Islet precursor cell (in vitro differentiated cells): ENCODE measurements at regions not wholly inside any gene's neighbourhood (a gene's known extent, or its start where the extent isn't known, plus 50 kb on each side); places are given as distances from the start of the nearest gene placed in this dataset.

Experiments used
- DNase-seq: peaks from one replicate; pipeline ENCODE4 v3.0.0-alpha.2; 2018

GRCh38 chr5:56479126-56479525, 246.0 kb upstream of the ANKRD55 start:
- no peak for DNase-seq

DNA sequence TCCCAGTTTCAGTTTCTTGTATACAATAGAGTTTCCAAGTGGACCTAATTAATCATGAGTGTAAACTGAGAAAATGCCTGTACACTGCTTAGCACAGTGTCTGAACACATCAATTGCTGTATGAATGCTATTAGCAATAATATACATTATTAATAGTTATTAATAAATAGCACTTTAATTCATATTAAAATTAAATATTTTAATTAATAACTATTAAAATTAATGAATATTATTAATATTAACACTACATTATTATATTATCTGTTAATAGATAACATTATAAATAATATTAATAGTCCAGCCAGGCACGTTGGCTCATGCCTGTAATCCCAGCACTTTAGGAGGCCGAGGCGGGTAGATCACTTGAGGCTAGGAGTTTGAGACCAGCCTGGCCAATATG, 244.9 kb upstream of the ANKRD55 start:
- no peak for DNase-seq

GRCh38 chr5:56476487-56476856, 243.3 kb upstream of the ANKRD55 start:
- no peak for DNase-seq

- no peak for DNase-seq
Observed at GRCh38 chr5:56475689-56476486, 242.8 kb upstream of the ANKRD55 start.

DNA sequence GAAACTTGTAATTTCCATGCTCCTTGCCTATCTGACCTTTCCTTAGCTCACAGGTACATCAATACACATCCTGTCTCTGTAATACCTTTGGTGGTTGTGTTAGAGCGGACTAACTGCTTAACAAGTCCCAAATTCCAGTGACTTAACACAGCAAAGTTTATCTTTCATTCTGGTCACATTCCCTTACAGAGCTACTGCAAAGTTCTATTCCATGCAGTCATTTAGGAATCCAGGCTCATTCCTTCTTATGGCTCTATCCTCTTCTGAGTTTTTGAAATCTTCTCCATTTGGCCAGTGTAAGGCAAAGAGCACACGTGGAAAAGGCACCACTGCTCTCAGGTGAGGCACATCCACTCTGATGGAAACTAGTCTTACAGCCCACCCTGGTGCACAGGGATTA, 238.6 kb upstream of the ANKRD55 start:
- DNase-seq = no peak

- no peak for DNase-seq
Observed at GRCh38 chr5:56470007-56470406, 236.9 kb upstream of the ANKRD55 start.

GRCh38 chr5:56468277-56468676, 235.1 kb upstream of the ANKRD55 start:
- DNase-seq = peak; percentile 77

GRCh38 chr5:56467176-56467717, 234.1 kb upstream of the ANKRD55 start:
- DNase-seq = peak; percentile 73

DNA sequence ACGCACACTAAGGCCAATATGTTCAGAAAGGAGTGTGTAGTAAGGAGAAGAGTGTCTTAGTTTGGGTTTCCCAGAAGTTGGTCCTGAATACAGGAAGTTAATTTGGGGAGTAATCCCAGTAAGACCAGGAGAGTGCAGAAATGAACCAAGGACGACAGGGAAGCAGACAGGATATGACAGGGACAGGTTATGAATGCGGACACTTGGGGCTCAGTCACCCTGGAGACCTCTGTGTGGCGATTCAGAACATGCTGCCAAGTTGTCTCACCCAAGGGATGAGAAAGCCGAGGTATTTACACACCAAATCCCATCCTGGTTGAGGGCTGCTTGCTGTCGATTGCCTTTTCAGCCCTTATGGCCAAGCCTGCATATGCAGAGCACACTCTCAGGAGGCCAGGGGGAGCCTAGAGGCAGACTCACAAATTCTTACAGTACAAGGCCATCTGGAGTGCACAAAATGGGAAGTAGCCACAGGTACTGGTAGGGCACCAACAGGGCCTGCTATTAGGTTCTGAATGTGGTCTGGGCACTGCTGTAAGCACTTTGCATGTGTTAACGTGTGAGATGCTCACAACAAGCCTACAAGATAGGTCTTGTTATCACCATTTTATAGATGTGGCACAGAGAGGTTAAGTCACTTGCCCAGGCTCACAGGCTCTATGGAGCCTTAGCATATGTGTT, 233.1 kb upstream of the ANKRD55 start:
- DNase-seq = no peak

GRCh38 chr5:56465769-56466135, 232.6 kb upstream of the ANKRD55 start:
- no peak for DNase-seq

DNA sequence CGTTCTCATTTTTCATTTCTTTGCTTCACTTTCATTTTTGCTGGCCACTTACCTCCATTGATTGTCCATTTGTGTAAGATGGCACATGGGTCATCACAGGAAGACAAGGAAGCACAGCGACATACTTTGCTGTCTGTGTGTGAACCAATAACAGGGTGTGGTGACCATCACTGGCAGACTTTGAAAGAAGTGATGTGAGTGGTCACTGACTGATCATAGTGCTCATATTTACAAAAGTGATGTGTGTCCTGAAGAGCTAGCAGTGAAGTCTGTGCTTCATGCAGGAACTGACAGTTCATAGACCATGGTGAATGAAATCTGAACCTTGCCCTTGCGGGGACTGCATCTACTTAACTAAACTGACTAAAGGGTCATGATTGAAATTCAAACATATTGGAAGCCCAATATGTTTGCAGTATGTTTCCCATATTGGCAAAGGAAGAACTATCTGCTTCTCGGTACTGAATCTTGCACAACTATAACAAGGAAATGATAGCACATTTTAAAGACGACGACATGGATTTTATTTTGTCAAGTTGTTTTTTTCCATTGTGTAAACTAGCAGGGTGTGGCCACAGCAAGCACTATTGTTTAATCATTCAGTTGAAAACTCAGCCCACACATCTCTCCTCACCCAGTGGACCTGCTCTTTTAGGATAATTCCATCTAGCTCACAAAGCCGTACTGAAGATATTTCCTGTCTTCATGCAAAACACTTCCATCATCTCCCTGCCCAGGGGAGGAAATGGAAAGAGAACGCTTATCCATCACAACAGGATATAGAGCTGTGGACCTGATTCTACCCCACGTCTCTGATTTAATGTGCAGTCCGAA, 232.0 kb upstream of the ANKRD55 start:
- no peak for DNase-seq

- no peak for DNase-seq
Observed at GRCh38 chr5:56463944-56464571, 230.9 kb upstream of the ANKRD55 start.

- no peak for DNase-seq
Observed at GRCh38 chr5:56461584-56461983, 228.5 kb upstream of the ANKRD55 start.

- DNase-seq = no peak
Observed at GRCh38 chr5:56460681-56461191, 227.6 kb upstream of the ANKRD55 start.

GRCh38 chr5:56460195-56460546, 227.0 kb upstream of the ANKRD55 start:
- no peak for DNase-seq

DNA sequence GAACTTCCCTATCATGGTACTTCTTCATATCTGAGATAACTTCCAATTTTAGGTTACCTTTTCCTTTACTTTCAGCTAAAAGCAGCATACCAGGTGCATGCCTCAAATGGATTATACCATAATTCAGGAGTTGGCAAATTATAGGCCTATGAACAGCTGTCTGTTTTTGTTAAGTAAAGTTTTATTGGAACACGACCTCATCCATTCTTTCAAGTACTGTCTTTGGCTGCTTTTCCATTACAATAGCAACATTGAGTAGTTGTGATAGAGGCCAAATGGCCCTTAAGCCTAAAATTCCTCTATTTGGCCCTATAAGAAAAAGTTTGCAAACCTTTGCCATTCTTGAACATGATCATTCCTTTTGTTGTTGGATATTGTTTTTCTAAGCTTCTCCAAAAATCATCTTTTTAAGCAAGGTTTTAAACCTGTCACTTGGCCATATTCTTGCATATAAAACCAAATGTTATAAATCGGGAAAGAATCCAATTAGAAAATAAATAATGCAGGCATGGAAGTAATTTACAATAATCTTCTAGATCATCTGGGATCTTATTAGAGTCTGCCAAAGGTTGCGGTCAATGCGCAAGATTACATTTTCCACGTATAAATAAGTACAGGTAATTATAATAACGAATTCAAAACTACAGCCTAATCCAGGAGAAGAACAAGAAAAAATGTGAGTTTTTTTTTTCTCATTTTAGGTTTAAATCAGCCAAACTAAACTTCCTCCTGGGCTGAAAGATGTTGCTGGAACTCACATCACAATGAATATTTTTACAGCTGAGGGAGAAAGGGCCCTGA, 226.5 kb upstream of the ANKRD55 start:
- no peak for DNase-seq

DNA sequence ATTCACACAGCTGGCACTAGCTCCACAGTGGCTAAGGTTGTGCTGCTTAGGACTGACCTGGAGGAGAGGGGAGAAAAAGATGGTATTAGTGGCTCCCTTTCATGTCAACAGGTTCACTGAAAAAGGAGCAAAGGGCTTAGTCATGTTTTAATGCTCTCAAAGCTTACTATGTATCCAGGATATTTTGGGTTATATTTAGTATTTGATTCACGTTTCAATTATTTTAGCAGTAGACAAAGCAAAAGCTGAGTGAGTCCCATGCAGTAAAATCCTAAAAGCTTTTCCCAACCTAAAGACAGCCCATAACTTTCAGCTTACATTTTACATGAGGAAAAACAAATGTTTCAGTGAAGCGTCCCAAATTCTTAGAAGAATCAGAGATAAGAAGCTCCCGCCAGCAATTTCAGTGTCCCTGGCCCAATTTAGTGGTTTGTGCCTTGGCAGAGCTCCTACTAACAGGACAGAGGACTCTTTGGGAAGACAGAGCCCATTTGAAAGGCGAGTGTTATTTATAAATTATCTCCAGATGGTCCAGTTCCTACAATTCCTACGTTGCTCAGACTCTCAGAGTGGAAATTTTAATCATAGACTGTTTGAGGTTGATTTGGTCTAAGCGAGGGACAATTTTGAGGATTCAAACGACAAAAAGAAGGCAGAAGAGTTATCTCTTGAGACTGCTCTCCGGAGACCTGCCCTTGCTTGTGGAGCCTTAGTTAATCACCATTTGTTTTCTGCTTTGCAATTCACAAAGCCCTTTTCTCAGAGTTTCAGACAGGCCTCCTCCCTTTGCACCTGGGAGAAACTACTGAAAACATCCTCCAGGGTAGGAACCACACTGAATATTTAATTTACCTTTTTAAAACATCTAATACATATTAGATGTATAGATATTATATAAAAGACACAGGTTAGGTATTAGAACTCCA, 225.0 kb upstream of the ANKRD55 start:
- no peak for DNase-seq

GRCh38 chr5:56456002-56456401, 222.9 kb upstream of the ANKRD55 start:
- no peak for DNase-seq

DNA sequence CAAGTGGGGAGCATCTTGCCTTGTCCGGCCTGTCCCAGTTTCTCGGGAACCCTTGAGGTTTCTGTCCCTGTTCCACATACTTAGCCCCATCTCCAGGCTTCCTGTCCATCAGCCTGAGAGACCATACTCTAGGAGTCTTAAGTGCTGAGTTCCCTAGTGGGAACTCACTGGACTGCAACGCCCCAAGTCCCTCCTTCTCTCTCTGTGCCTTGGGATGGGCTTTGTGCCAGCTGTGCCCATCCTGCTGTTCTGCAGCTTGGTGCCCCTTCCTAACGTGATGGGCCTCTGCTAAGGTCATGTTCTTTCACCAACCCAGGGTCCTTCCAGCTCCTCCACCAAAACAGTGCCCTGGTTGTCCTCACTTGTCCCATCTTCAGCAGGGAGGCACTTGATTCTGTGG, 222.3 kb upstream of the ANKRD55 start:
- DNase-seq = no peak

DNA sequence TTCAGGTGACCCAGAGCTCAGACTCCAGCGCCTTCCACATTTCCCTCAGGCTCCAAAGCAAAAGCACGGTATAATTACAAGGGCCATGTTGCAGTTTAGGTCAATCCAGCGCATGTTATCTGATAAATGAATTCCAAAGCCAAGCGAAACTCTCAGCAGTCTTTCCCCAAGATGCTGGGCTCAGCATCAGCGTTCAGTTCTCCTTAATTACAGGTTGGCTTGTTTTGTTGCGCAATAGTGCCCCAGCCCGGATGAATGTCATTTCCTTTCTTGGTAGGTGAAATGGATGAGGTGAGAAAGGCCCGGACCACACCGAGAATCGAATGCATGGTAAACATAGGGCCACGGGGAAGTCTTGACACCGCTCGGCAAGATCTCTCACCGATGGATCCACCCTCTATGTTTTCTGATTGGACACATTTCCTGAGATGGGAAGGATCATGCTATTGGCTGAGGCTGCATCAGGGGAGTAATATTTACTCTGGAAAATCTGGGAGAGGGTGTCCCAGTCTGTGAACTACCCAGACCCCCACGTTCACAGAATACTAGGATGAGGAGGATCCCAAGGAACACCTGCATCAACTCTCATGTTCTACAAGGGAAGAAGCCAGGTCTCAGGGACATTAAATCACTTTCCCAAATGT, 221.2 kb upstream of the ANKRD55 start:
- peak; percentile 84 for DNase-seq
